Cardiac fibroblast (primary cell): ENCODE measurements at regions not wholly inside any gene's neighbourhood (a gene's known extent, or its start where the extent isn't known, plus 50 kb on each side); places are given as distances from the start of the nearest gene placed in this dataset.

Experiments used
- DNase-seq, 2 donors: peaks; one replicate each; pipeline versions ENCODE4 v3.0.0 to v3.0.0-alpha.2; 2010; ENCODE audit warnings: low read depth in 2 of 2
- H3K4me3 ChIP-seq, 2 donors: replicated peaks in 1 of 2; 1 replicate in 1 of 2; 2 replicates in 1 of 2; pipeline ENCODE4 v1.5.1; 2011; ENCODE audit warnings: low read depth in 2 of 2, low read length in 2 of 2, mild to moderate bottlenecking in 2 of 2, moderate library complexity in 1 of 2
- TF ChIP-seq, protein P1 (sequence below): IDR thresholded peaks from one replicate; pipeline ENCODE4 v1.5.1; 2011; ENCODE audit warnings: low read depth, mild to moderate bottlenecking, low read length, inconsistent platforms

- H3K4me3 ChIP-seq, result no peak overlapping the region
- no peak for DNase-seq
- TF ChIP-seq, protein P1, sequence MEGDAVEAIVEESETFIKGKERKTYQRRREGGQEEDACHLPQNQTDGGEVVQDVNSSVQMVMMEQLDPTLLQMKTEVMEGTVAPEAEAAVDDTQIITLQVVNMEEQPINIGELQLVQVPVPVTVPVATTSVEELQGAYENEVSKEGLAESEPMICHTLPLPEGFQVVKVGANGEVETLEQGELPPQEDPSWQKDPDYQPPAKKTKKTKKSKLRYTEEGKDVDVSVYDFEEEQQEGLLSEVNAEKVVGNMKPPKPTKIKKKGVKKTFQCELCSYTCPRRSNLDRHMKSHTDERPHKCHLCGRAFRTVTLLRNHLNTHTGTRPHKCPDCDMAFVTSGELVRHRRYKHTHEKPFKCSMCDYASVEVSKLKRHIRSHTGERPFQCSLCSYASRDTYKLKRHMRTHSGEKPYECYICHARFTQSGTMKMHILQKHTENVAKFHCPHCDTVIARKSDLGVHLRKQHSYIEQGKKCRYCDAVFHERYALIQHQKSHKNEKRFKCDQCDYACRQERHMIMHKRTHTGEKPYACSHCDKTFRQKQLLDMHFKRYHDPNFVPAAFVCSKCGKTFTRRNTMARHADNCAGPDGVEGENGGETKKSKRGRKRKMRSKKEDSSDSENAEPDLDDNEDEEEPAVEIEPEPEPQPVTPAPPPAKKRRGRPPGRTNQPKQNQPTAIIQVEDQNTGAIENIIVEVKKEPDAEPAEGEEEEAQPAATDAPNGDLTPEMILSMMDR, result no peak
Measured at GRCh38 chr14:71382315-71382714, 475.1 kb downstream of the PCNX1 start.

DNA sequence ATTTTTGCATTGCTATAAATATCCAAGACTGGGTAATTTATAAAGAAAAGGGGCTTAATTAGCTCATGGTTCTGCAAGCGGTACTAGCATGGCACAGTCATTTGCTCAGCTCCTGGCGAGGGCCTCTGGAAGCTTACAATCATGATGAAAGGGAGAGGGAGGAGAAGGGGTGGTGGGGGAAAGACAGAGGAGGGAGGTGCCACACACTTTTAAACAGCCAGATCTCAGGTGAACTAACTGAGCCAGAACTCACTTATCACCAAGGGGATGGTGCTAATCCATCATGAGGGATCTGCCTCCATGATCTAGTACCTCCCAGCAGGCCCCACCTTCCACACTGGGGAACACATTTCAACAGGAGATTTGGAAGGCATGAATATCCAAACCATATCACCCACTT is 476.3 kb downstream of the PCNX1 start:
- H3K4me3 ChIP-seq, result no peak overlapping the region
- TF ChIP-seq, protein P1, result no peak
- DNase-seq, result no peak

- TF ChIP-seq, protein P1, result no peak
- no peak for DNase-seq
- no peak overlapping the region for H3K4me3 ChIP-seq
Measured at GRCh38 chr14:71384007-71384845, 477.0 kb downstream of the PCNX1 start.

GRCh38 chr14:71387753-71388152 is 480.5 kb downstream of the PCNX1 start:
- TF ChIP-seq, protein P1, result no peak
- no peak overlapping the region for H3K4me3 ChIP-seq
- no peak for DNase-seq

- TF ChIP-seq, protein P1, result no peak
- no peak overlapping the region for H3K4me3 ChIP-seq
Measured at GRCh38 chr14:71388336-71388735, 481.1 kb downstream of the PCNX1 start.

DNA sequence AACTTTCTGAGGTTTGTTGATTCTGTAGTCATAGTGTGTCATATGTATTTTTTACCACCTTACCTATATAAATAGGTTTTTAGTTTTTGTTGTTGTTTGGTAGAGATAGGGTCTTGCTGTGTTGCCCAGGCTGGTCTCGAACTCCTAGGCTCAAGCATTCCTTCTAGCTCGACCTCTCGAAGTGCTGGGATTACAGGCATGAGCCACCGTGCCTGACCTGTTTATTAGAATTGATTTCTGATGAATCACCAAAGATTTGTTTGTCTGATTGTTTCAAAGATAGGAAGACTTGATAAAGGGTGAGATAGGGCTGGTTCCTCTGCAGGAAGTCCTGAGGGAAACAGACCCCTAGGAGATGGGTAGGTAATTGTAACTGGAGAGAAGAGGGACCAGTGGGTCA is 481.6 kb downstream of the PCNX1 start:
- no peak for DNase-seq
- H3K4me3 ChIP-seq, result no peak overlapping the region
- TF ChIP-seq, protein P1, result no peak

More at GRCh38 chr14:71388336-71388735, 481.1 kb downstream of the PCNX1 start:
- DNase-seq, result no peak
